ENCODE measurements at regions not wholly inside any gene's neighbourhood (a gene's known extent, or its start where the extent isn't known, plus 50 kb on each side); places are given as distances from the start of the nearest gene placed in this dataset.

- no peak for TF ChIP-seq POLR2A (IDR thresholded peaks at IDR 0.05)
- TF ChIP-seq POLR2AphosphoS5 (IDR thresholded peaks at IDR 0.05; ENCODE audit: insufficient read depth in 1 of 2, low read depth in 1 of 2), result no peak
Measured at GRCh38 chr2:19116918-19117317, 241.5 kb downstream of the OSR1 start.

Measured in vagina (tissue), 2 donors.